ENCODE measurements at regions not wholly inside any gene's neighbourhood (a gene's known extent, or its start where the extent isn't known, plus 50 kb on each side); places are given as distances from the start of the nearest gene placed in this dataset.

DNA sequence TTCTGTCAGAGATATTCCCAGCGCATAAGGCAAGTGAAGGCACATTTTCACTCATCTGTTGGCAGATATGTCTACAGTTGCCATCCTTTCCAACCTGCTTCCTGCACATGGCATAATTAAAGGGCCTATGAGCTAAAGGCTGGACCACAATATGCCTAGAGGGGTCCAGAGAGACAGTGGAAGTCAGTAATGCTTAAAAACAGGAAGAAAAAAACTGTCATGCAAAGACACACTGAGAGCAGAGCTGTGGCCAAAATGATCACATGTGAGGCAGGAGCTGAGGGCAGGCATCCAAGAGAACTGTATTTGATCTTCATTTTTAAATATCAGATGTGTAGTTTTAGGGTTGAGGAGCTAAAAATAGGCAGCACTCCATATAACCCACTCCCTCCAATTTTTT lies 125.0 kb upstream of the BACH2 start:
- H3K4me1 Mint-ChIP-seq: peaks cover 18% of the 10 kb centered on the region
- no peak for DNase-seq
- peaks cover 0 to 6% of the 10 kb centered on the region in 2 donors for H3K9me3 Mint-ChIP-seq
- no peak overlapping the region for H3K27ac Mint-ChIP-seq
- H3K4me3 Mint-ChIP-seq: no peak overlapping the region
- no peaks in the 10 kb centered on the region for H3K27me3 Mint-ChIP-seq
- no peak for ATAC-seq

DNA sequence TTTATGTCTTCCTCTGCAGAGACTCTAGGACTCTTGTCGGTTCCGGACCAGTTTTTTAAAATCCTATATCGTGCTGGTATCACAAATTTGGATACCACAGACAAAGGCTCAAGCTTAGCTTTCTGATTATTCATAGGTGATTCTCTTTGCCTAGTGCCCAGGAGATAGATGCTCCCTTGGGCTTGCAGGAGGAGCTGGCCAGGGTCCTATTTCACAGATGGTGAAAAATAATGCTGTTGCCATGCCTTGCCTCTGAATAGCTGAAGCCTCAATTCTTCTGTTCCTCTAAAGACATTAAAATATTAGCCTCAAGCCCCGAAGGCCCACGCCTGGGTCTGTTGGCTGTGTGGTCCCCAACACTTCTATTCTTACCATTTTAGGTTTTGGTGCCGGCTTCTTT lies 123.9 kb upstream of the BACH2 start:
- Mint-ChIP-seq H3K27ac (no peak overlapping the region), H3K4me1 (peaks cover 19% of the 10 kb centered on the region), H3K4me3 (no peak overlapping the region), H3K27me3 (no peaks in the 10 kb centered on the region), H3K9me3 (peaks cover 0 to 6% of the 10 kb centered on the region in 2 donors)
- DNase-seq: no peak
- ATAC-seq: no peak

DNA sequence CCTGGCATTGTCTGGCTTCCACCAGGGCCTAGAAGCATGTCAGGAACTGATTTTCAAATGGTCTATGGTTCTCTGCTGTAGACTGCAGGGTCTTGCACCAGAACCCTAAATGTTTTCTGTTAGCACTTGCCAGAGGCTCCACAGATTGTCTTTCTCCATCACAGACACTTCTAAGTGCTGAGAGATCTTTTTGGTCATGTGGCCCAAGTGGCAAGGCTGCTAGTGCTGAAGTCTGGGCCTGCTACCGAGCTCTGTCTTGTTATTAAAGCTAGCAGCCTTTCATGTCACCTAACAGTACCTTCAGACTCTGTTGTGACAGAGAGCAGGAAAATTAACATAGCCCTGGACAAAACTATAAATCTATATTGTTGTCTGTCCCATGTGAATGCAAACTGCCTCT lies 120.7 kb upstream of the BACH2 start:
- no peaks in the 10 kb centered on the region for H3K27me3 Mint-ChIP-seq
- peaks cover 39% of the 10 kb centered on the region for H3K4me1 Mint-ChIP-seq
- H3K4me3 Mint-ChIP-seq: no peak overlapping the region
- H3K9me3 Mint-ChIP-seq: peaks cover 0 to 6% of the 10 kb centered on the region in 2 donors
- H3K27ac Mint-ChIP-seq: no peak overlapping the region
- ATAC-seq (no peak), DNase-seq (no peak)

- ATAC-seq (no peak), DNase-seq (no peak)
- Mint-ChIP-seq H3K27me3 (no peaks in the 10 kb centered on the region), H3K4me1 (peaks cover 50% of the 10 kb centered on the region), H3K9me3 (peaks cover 0 to 6% of the 10 kb centered on the region in 2 donors), H3K27ac (no peak overlapping the region), H3K4me3 (no peak overlapping the region)
These were observed 119.7 kb upstream of the BACH2 start for GRCh38 chr6:90416322-90416721.

DNA sequence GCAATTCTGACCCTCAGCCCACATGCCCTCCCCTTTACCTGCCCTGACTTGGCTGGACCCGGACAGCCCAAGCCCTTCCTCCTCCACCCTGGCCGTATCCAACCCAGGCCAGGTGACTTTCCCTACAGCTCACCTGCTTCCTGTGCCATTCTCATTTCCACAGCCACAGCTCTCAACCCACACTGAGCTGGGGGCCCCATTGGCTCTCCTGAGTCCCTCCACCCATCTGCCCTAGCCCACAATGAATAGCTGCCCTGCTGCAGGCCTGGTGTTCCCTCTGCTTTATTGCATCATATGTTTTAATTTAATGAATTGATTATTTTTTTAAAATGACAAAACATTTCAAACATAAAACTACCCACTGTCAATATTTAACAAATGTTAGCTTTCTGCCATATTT lies 118.5 kb upstream of the BACH2 start:
- H3K4me1 Mint-ChIP-seq: peaks cover 61% of the 10 kb centered on the region
- H3K4me3 Mint-ChIP-seq: peak overlapping the region; percentile 30 to 63
- no peaks in the 10 kb centered on the region for H3K27me3 Mint-ChIP-seq
- peaks cover 0 to 6% of the 10 kb centered on the region in 2 donors for H3K9me3 Mint-ChIP-seq
- no peak overlapping the region for H3K27ac Mint-ChIP-seq
- DNase-seq (no peak), ATAC-seq (no peak)

DNA sequence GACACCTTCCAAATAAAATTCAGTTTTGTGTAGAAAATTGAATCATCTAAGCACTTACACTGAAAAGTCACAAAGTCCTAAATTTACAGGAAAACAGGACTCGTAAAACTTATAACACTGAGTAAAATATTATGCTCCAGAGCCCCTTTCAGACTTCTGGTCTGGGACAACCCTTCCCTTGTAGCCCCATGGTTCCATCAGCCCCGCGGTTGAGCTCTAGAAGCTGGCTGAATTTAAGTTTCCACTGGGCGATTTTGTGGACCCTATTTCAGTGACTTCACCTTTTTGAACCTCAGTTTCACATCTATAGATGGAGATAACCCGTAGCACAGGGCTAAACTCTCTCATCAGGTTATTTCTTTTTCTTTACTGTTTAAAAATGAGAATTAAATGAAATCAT lies 117.7 kb upstream of the BACH2 start:
- ATAC-seq (no peak), DNase-seq (no peak)
- Mint-ChIP-seq H3K27me3 (no peaks in the 10 kb centered on the region), H3K4me3 (peak overlapping the region; percentile 47 to 88), H3K4me1 (peaks cover 69% of the 10 kb centered on the region), H3K27ac (peak overlapping the region in 1 of 2 donors; percentile 97), H3K9me3 (peaks cover 2 to 12% of the 10 kb centered on the region in 2 donors)

GRCh38 chr6:90413867-90414266 lies 117.2 kb upstream of the BACH2 start:
- Mint-ChIP-seq H3K27ac (peak overlapping the region; percentile 0 to 97), H3K4me1 (peaks cover 74% of the 10 kb centered on the region), H3K9me3 (peaks cover 6 to 12% of the 10 kb centered on the region in 2 donors), H3K27me3 (no peaks in the 10 kb centered on the region), H3K4me3 (peak overlapping the region; percentile 47 to 88)
- DNase-seq (peak; percentile 64 to 86), ATAC-seq (peak; percentile 82)

DNA sequence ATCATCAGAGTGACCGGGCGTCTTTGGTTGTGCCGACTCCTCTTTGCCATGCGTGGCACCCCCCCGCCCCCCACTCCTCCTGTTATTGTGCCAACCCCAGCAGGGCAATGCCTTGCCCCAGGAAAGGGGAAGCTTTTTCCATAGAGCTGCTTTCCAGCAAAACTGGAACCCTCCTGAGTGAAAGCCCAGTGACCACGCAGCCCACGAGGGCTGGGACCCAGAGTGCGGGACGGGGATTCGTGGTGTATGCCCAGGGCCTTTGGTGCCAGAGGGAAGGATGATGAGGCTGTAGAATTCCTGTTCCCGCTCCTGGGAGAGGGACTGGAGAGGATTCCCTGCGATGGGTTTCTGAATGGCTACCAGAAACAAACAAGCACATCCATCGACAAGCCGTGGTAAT lies 116.8 kb upstream of the BACH2 start:
- H3K27me3 Mint-ChIP-seq: no peaks in the 10 kb centered on the region
- no peak for DNase-seq
- peak overlapping the region; percentile 47 to 88 for H3K4me3 Mint-ChIP-seq
- peak overlapping the region; percentile 51 to 97 for H3K27ac Mint-ChIP-seq
- ATAC-seq: no peak
- peaks cover 6 to 9% of the 10 kb centered on the region in 2 donors for H3K9me3 Mint-ChIP-seq
- peaks cover 76% of the 10 kb centered on the region for H3K4me1 Mint-ChIP-seq

DNA sequence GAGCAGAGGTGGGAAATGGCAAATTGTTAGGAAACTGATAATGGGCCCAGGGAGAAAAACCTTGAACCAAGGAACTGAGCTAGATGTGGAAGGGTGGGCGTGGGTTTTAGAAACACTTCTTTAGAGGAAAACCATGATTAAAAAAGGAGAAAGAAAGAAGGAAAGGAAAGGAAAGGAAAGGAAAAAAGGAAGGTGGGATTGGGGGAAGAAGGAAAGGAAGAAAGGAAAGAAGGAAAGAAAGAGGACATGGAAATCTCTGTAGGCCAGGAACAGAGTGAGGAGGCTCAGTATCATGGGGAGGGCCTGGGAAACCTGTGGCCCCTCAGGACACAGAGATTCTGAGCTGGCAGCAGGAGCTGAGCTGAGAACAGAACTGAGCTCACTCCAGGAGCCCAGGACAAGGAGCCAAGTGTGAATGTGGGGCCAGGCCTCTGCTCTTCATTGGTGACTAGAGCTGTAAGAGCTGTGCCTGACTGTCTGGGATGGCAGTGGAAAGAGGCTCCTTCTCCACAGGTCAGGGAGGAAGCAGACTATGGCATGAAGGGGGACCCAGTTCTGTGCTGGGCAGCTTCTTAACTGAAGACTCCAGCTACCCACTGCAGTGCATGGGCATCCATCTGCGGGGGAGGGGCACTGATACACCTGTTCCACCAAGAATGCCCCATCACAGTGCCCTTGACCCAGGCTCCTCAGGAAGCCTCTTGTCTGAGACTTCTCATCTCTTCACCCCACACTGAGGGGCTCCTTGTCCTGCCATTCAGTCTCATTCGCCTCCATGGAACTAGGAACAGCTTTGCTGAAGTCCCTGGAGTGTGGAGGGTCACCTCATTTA lies 116.1 kb upstream of the BACH2 start:
- ATAC-seq (no peak), DNase-seq (no peak)
- peak overlapping the region; percentile 47 to 88 for H3K4me3 Mint-ChIP-seq
- H3K4me1 Mint-ChIP-seq: peaks cover 76% of the 10 kb centered on the region
- H3K27me3 Mint-ChIP-seq: no peaks in the 10 kb centered on the region
- peaks cover 6 to 9% of the 10 kb centered on the region in 2 donors for H3K9me3 Mint-ChIP-seq
- peak overlapping the region; percentile 51 to 64 for H3K27ac Mint-ChIP-seq

DNA sequence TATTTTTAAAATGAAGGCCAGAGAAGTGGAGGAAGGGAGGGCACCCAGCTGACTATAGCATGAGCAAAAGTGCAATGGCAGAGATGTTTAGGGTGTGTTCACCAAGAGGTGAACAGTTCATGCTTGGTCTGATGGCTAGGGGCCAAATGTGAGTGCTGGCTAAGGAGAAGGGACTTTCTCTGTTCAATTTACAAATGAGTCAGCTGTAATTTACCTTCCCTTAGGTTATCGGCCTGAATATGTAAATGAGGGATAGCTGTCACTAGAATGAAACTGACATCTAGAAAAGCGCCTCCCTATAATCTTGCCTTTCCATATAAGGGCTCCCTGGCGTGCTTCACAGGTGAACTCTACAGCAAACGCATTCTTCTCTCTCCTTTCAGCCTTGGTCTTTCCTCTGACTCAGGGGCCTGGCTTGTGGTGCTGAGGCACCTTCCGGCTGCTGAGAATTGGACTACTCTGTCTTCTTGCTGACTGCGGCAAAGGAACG lies 114.7 kb upstream of the BACH2 start:
- Mint-ChIP-seq H3K4me1 (peaks cover 88% of the 10 kb centered on the region), H3K9me3 (peaks cover 6 to 9% of the 10 kb centered on the region in 2 donors), H3K27ac (no peak overlapping the region), H3K27me3 (no peaks in the 10 kb centered on the region), H3K4me3 (no peak overlapping the region)
- peak; percentile 55 to 88 for DNase-seq
- peak; percentile 91 for ATAC-seq

DNA sequence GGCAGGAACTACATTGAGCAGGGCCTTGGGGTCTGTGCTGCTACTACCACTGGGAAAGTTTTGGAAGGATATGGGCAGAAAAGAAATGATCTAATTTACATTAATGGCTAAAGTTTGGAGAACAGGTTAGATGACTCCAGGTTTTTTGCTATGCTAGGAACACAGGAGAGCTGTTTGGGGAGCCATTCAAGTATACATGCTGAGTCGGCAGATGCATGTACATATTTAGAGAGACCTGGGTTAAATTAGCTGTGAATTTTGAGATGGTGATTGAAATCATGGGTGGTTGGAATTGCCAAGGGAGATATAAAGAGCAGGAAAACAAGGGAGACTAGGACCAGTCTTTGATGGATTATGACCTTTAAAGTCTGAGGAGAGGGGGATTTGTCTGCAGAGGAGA lies 113.1 kb upstream of the BACH2 start:
- H3K27me3 Mint-ChIP-seq: no peaks in the 10 kb centered on the region
- peaks cover 87% of the 10 kb centered on the region for H3K4me1 Mint-ChIP-seq
- no peak for DNase-seq
- H3K27ac Mint-ChIP-seq: no peak overlapping the region
- no peak overlapping the region for H3K4me3 Mint-ChIP-seq
- no peak for ATAC-seq
- peaks cover 6 to 9% of the 10 kb centered on the region in 2 donors for H3K9me3 Mint-ChIP-seq

GRCh38 chr6:90406957-90407356 lies 110.3 kb upstream of the BACH2 start:
- Mint-ChIP-seq H3K27me3 (no peaks in the 10 kb centered on the region), H3K27ac (no peak overlapping the region), H3K9me3 (peaks cover 6 to 9% of the 10 kb centered on the region in 2 donors), H3K4me1 (peaks cover 84% of the 10 kb centered on the region), H3K4me3 (no peak overlapping the region)
- no peak for DNase-seq
- no peak for ATAC-seq

DNA sequence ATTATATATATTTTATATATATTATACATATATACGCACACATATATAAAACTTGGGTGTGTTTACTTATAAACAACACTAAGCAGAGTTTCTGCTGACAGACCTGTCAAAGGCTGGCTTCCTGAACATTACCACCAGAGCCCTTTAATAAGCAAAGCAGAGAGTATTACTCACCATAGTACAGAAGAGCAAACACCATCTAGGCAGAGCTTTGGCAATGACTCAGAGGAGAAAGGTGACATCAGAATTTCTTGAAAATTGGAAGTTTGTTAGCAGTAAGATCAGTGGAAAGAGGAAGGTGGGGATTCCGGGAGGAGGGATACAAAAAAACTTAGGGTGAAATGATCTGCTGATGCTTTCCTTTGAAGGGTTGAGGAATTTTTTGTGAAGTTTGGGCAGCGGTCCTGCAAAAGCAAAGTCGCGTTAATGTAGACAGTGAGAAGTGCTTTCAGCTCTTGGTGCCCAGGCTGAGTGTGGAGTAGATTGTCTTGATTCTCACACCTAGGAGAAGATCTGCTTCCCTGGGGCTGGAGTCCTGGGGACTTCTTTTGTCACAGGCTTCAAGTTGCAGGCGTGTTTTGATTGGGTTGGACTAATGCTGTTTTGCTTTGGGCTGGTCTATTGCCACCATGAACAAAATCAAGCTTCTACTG lies 109.6 kb upstream of the BACH2 start:
- DNase-seq (no peak), ATAC-seq (peak; percentile 59)
- peak overlapping the region; percentile 5 to 39 for H3K4me3 Mint-ChIP-seq
- peaks cover 84% of the 10 kb centered on the region for H3K4me1 Mint-ChIP-seq
- H3K9me3 Mint-ChIP-seq: peaks cover 6 to 9% of the 10 kb centered on the region in 2 donors
- H3K27me3 Mint-ChIP-seq: no peaks in the 10 kb centered on the region
- peak overlapping the region in 1 of 2 donors; percentile 61 for H3K27ac Mint-ChIP-seq

GRCh38 chr6:90403489-90404381 lies 107.1 kb upstream of the BACH2 start:
- ATAC-seq (no peak), DNase-seq (no peak)
- Mint-ChIP-seq H3K4me3 (peak overlapping the region; percentile 19 to 72), H3K27ac (peak overlapping the region; percentile 79 to 90), H3K4me1 (peaks cover 84% of the 10 kb centered on the region), H3K9me3 (no peaks in the 10 kb centered on the region), H3K27me3 (no peaks in the 10 kb centered on the region)

- H3K9me3 Mint-ChIP-seq: no peaks in the 10 kb centered on the region
- H3K27ac Mint-ChIP-seq: peak overlapping the region; percentile 49 to 90
- H3K4me3 Mint-ChIP-seq: peak overlapping the region; percentile 52 to 72
- DNase-seq (no peak), ATAC-seq (no peak)
- peaks cover 92% of the 10 kb centered on the region for H3K4me1 Mint-ChIP-seq
- H3K27me3 Mint-ChIP-seq: no peaks in the 10 kb centered on the region
These were observed 106.2 kb upstream of the BACH2 start for GRCh38 chr6:90402831-90403192.
